Suprapubic skin (tissue), 3 donors: ENCODE measurements at regions not wholly inside any gene's neighbourhood (a gene's known extent, or its start where the extent isn't known, plus 50 kb on each side); places are given as distances from the start of the nearest gene placed in this dataset.

ENCODE experiments used
- CTCF ChIP-seq, 2 donors: fragments of 200-600 bp in 1 of 2; fragments of 450-650 bp in 1 of 2; sonication (generic) in 1 of 2; IDR thresholded peaks; one replicate each; pipeline ENCODE4 v1.5.1; 2016 to 2019; ENCODE audit warnings: antibody characterized with exemption in 2 of 2, mild to moderate bottlenecking in 1 of 2, moderate library complexity in 1 of 2
- POLR2AphosphoS5 ChIP-seq, 3 donors: sonication (generic); formaldehyde crosslinking; IDR thresholded peaks; one replicate each; pipeline ENCODE4 v1.6.1; 2017; ENCODE audit warnings: antibody characterized with exemption in 3 of 3

GRCh38 chr6:33896391-33897188, 92.8 kb upstream of the MLN start:
- TF ChIP-seq POLR2AphosphoS5 (IDR thresholded peaks at IDR 0.05) (no peak), CTCF (IDR thresholded peaks at IDR 0.05) (no peak)
